ENCODE measurements at regions not wholly inside any gene's neighbourhood (a gene's known extent, or its start where the extent isn't known, plus 50 kb on each side); places are given as distances from the start of the nearest gene placed in this dataset.
A peak's percentile ranks its signal among the peaks of the same experiment; 100 is the strongest.
"Not testable (repeated sequence)": the region's sequence is repeated elsewhere in the genome, so short reads cannot be mapped to it uniquely, and the experiment has no call there.

DNA sequence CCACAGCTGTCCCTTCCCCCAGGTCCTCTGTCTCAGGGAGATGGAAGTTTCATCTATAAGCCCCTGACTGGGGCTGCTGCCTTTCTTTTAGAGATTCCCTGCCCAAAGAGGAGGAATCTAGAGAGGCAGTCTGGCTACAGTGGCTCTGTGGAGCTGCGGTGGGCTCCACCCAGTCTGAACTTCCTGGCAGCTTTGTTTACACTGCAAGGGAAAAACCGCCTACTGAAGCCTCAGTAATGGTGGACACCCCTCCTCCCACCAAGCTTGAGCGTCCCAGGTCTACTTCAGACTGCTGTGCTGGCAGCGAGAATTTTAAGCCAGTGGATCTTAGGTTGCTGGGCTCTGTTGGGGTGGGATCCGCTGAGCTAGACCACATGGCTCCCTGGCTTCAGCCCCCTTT, 184.1 kb upstream of the SLC35B3 start:
- not testable (repeated sequence) for DNase-seq

DNA sequence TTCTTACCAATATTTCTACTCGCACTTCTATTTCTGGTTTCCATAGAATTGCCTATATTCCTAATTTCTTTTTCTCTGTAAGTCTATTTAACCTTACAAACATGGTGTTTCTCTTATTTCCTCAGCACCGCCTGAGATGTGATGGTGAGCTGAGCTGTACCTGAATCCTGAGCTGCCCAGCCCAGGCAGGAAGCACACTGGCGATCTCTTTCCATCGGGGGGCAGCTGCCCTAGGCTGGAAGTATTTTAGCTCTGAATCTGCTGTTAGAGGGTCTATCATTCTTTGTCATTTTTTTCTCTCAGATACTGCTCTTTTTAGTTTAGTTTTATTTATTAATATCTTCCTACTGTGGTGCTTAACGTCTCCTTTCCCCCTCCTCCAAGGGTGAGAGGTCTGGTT, 173.4 kb upstream of the SLC35B3 start:
- DNase-seq, result no peak

DNA sequence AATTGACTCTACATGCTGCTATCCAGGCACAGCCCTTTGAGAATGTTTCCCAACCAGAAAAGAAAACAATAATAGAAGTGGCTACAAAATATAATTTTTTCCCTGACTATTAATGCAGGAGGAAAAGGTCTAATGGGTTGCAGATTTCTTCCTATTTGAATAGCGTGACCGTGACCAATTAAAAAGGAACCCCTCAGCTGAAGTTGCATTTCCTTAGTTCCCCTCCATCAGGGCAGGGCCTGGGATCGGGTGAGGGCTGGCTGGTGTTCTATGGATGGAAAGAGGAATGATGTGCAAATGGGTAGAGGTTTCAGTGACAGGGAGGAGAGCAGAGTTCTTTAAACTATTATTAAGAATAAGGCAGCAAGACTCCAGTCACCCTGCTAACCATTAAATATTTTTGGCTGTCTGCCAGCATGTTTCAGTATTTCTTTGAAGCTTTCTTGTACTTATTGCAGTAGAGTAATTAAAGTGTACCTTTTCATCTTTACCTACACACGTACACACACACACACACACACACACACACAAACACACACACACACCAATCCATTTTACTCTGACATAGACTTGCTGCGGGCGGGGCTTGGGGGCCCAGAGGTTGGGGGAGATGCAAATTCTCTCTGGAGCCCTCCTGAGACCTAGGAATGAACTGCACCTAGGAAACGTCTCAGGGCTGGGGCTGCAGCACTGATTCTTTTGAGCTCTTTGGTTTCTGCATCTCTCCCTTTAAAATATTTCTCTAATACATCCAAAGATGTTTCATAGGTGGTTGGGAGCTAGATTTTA, 154.8 kb upstream of the SLC35B3 start:
- DNase-seq, result peak; percentile 4

DNA sequence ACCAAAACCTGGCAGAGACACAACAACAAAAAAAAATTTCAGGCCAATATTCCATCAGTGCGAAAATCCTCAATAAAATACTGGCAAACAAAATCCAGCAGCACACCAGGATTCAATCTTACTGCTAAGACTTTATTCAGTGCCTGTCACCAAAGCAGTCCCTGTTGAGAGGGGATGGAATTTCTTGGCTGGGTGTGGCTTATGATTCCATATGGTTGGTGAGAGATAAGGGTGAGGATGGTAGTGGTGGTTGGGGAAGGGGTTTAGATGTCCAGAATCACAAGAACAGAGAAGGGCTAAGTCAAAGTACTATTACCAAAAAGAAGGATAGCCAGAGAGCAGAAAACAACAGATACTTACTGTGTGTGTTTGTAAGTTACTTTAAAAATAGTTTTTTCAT, 152.8 kb upstream of the SLC35B3 start:
- no peak for DNase-seq

DNA sequence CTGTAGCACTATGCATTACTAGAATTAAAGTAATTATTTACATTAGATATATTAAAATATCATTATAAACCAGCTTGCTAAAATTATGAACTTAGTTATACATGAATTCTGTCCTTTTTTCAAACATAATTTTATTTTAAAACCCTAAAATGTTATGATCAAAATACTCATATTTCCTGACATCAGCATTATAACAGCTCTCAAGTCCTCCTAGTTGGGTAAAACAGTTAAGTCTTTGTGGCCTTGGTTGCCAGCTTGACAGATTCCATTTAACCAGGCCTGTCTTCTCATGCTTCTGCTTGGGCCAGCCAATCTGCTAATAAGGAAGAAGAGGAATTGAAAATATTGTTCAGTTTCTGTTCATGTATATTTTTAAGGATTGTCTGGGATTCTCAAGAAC, 147.9 kb upstream of the SLC35B3 start:
- no peak for DNase-seq

DNA sequence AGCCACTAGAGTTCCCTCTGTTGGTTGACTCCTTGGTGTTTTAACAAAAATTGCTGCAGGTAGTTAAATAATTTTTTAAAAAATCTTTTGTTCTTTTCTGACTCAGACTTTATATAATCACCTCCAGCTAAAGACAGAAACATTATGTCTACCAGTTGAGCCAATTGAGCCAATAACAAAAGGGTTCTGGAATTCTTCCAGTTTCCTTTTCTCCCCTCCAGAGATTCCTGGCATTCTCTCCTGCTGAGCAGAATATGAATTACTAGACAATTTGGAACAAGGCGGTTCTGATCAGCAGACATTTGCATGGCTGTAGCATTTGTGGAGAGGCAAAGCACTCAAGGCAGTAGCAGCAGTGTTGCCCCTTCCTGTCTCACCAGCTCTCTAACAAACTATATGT, 144.0 kb upstream of the SLC35B3 start:
- peak; percentile 19 for DNase-seq

DNA sequence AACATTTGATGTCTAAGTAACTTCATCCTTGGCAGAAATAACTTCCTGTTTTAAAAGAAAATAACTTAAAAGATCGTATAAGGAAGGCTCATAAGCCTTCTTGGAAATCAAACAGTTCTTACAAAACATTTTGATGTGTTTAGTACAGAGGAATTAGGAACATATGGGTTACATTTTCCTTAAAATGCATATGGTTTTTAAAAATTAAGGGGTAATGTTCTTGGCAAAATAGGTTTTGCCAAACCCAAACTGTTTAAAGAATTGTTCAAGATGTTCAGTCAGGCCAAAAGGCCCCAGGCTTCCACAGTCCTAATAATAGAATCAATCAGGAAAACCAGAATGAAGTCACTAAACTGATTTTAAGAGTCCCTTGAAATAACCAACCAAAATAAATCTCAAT, 142.7 kb upstream of the SLC35B3 start:
- no peak for DNase-seq

DNA sequence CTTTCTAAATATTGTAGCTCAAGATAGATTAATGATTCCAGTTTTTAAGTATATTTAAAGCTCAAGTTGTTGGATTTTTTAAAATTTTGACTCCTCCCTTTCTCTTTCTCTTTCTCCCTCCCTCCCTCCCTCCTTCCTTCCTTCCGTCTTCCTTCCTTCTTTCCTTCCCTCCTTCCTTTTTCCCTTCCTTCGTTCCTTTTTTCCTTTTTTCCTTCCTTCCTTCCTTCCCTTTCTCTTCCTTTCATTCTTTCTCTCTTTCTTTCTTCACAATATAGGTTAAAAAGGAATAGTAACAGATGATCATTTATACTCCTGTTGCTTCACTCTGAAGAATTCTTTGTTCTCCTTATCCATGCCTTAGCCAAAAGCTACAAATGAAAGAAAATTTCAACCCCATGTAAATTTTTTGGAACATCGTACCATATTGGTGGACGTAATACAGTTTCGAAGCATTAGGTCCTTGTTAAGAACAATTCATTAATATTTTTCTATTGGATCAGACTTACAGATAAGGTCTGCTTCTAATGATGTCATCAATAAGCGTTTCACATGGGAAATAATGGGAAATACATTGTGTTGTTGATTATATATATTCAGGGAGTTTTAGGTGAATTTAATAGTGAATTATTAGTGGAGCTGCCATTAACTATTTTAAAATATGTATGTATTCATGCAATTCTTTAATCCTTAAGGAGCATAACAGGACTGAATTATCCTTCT, 139.6 kb upstream of the SLC35B3 start:
- DNase-seq, result no peak

DNA sequence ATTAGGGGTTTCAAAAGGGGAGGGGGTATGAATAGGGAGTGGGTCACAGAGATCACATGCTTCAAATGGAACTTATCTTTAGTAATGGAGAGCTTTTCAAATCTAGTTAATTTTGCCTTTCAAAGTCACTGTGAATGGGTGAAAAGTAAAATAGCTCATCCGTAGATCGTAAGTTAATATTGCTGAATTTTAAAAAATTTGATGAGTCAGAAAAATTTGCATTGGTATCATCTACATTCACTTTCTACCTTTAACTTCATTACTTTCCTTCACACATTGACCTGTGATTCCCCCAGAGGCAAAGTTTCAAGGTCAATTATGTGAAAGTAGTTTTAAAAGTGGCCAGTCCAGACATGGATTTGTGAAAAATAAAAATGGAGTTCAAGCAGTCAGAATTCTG, 139.0 kb upstream of the SLC35B3 start:
- DNase-seq, result no peak

DNA sequence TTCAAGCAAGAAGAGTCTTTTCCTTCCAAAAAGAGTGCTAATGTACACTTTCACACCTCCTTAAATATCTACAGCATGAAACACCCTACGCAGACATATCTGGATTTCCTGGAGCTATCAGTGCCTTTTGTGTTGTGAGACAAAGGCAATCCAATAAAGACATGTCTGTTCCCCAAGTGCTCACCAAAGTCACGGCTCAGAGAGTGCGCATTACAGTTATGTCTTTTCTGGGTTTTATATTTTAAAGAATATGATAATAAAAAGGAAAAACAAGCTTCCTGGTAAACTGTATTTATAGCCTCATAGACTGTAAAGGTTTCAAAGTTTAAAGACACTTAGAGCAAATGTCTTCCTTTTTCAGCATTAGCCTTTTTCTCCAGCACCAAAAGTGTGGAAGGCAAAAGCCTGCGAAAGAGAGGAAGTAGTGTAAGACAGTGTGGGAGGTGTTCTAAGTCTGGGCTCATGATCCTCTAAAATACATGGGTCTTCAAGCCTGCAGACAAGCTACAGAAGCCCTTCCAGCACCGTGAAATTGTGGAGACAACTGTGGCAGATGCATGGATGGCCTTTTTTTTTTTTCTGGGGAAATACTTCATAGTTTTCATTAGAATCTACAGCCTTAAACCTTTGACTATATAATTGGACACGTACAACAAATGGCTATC, 135.0 kb upstream of the SLC35B3 start:
- no peak for DNase-seq

DNA sequence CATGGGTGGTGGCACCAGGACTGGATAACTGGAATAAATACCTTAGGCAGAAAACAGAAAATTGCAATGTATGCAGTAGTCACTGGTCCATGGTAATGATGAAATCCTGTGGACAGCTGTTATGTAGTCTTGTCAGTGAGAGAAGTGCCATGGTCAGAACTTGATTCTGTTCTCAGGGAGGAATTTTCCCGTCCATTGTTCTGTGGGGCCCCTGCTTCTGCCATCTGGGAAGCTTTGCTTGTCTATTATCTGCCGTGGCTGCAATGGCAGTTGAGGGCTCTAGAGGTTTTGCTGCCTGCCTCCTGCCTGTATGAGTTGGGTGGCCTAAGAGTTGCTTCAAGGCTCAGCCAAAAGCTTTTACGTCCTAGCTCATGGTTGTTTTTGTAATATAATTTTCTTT, 126.8 kb upstream of the SLC35B3 start:
- DNase-seq, result no peak

DNA sequence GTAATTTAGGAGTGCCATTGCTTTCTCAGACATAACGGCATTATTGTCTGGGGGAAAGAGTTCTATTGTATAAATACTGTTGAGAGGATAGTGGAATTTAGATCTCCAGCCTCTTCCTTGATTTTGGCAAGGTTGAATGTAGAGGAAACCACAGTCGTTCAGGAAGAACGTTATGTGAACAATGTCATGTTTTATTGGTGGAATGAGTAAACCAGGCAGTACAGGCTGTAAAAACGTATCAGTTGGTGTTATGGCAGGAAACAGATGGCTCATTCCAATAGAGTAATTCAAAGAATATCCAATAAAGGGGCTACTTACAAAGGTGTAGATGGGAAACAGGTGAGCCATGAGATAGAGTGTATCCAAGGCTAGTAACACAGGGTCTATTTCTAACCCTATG, 123.6 kb upstream of the SLC35B3 start:
- DNase-seq, result peak; percentile 6

DNA sequence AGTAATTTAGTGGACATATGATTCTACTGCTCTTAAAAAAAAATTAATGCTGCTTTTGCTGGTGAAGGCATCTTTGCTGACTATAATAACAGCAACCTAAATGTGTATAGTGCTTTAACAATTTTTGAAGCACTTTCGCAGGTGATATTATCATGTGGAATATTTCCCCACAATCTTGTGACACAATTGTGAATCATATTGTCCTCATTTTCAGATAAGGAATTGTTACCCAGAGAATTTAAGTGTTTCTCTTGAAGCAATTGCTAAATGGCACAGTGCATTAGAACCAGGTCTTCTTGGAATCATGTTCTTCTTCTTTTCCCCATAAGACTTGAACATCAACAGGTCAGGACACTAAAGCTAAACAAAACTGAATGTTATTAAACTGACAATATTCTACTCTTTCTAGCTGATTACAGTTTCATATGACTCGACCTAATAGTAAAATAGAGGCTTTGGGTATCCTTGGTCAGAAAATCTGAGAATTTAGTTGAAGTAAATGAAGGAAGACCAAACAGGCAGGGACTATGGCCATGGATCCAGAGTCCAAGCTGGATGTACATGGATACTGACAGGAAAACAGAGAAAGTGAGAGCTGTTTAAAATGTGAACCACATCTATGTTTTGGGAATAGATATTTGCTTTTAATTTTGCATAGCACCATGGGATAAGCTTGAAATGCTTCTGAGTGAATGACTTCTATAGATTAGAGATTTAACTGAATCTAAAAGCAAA, 121.8 kb upstream of the SLC35B3 start:
- no peak for DNase-seq

DNA sequence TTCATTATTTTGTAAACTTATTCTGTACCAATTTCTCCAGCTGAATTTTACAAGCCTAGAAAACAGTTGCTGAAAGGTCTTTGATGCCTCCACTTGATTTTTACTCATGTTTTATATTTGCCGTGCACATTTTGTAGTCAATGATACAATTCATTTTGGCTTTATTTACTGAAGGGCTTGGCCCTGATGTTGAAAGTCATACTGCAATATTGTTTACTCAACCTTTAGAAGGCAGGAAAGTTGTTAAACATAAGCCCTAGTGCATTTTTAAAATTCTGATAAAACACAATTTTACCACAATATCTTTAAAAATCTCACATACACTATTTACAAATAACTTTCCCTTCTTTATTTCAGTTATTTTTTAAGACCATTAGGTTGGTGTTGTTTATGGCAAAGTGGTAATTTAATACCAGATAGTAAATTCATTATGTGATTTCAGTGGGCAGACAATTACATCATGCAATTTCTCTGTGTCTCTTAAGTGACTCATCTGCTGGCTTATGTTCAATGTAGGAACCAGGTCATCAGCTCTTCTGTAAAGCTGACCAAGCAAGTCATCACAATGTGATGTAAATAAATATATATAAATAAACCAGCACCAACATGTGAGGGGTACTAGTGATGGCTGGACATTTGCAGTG, 121.1 kb upstream of the SLC35B3 start:
- DNase-seq, result peak; percentile 97

DNA sequence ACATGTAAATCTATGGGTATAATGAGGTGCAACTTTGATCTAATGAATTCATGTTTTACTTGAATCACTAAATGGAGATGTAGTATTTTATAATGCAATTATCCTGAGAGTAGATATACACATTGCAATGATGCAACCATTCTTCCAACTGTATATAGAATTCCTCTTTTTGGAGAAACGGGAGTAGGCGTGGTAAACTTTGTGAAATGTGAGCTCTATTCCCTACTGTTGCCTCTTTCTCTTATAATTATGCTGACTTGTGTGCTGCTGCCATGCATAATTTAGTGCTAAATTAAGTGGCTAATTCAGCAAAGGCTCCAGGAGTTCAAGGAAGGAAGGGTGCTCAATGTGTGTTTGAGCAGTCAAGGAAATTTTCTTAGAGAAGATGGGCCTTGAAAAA, 116.6 kb upstream of the SLC35B3 start:
- no peak for DNase-seq

DNA sequence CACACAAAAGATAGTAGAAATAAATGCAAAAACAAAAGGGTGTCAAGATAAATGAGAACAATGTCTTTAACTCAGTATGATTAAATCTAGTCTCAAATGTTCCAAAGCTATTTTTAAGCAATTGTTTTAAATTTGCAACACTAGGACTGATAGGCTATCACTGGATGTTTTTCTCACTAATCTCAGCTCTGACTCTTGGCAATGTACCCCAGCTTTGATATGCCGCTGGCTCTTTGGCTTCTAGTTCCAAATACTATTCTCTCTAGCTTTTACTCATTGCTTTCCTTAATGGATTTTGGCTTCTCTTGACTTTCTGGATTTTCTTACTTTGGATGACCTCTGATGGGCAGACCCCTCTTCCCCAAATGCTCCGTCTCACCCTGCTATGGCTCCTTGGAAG, 116.0 kb upstream of the SLC35B3 start:
- DNase-seq, result no peak

DNA sequence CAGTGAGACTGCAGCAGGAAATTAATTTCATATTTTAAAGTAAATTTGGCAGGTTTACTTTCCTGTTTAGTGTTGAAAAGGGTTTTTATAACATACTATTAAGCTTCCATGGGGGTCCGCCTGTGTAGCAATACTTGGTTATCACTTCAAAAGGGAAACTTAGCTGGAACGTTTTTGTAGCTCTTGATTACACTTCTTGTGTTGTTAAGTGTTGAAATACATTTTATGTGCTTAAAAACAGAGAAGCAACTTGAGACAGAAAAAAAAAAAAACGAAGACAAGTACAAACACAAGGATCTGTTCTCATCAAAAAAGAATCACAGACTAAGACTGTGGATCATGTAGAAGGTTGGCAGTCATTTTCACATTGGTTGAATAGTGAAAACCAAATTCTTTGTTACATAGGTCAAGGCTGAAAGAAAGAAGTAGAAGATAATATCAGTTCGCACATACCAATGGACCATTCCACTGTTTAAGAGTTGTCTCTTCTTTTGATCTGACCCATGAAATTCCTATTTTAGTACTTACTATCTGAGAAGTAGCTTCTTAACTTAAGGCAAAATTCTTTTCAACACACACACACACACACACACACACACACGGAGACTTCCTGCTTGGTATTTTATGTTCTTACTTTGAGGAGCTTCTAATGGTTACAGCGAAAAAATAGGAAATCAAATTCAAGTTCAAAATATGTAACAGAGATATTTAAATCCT, 113.9 kb upstream of the SLC35B3 start:
- no peak for DNase-seq

DNA sequence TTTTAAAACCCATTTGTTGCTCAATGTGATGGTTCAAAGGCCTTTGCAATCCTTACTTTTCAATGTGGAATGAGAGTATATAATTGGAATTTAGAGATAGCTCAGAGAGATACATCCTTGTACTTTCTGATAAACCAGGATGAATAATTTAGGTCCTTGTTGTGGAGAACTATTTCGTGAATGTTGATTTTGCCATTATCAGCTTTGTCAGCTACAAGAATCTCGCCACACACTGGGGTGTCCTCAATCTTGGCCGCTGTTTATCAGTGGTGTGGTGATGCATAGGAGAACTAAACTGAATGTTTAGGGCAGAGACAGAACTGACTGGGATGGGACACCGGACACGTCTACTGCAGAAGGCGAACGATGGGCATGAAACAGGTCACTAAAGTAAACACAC, 111.2 kb upstream of the SLC35B3 start:
- DNase-seq, result no peak

DNA sequence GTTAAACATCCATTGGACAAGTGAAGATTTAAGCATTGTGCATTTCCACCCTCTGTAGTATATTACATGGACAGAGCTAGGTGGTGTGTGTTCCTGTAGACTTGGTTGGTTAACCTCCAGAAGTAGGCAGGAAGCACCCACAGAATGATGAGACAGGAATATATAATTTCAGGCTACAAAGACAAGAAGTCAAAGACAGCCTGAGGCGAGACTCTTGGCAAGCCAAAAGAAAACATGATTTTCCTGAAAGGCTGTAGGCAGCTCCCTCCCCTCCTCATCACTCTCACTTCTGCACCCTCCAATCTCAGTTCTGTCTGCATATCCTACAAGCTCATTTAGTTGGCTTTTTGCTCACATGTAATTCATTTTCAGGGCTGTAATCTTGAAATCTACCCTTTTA, 110.0 kb upstream of the SLC35B3 start:
- no peak for DNase-seq

DNA sequence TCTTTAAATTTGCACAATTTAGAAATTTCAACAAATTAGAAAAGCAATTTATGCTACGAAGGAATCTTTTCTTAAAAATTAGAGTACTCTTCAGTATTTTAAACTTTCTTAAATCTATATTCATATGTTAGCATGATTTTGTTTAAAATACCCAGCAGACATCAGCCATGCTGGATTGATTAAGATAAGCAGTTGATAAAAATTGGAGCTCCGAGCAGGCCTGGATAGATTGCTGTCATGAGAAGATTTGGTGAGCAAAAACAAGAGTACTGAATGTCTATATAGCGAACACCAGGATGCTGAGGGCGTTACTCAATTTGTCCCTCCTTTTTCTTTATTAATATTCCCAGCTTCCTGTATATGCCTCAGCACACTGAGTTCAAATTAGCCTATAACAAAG, 108.4 kb upstream of the SLC35B3 start:
- DNase-seq, result no peak

DNA sequence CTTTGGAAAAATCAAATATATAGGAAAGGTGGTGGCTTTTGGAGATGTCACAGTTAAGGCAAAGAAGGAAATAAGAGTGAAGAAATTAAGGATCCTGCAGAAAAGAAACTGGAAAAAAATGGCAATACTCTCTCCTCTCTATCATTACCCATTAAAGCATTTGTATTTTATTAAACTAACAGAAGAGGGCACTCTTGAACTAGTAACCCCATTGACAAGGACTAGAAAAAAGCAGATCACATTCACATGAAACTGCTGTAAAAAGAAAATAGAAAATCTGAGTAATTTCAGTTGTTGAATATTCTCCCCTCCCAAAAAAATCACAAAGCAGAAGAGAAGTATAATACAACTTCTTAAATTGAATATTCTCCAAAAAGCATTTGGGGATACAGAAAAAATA, 104.1 kb upstream of the SLC35B3 start:
- peak; percentile 79 for DNase-seq

DNA sequence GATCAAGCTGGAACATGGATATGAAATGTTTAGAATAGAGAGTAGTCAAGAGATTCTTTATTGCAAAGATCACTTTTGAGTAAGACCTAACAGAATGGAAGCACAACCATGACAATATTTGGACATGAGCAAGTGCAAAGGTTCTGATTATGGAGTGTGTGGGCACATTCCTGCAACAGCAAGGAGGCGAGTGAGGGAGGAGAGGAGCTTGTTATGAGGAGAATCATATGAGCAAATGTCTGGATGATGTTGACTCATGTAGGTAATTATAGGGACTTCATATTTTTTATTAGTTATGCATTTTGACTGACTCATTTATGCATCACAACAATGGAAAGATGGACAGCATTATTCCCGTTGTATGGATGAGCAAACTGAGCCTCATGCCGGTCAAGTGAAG, 100.8 kb upstream of the SLC35B3 start:
- DNase-seq, result no peak
